ENCODE measurements at regions not wholly inside any gene's neighbourhood (a gene's known extent, or its start where the extent isn't known, plus 50 kb on each side); places are given as distances from the start of the nearest gene placed in this dataset.

DNA sequence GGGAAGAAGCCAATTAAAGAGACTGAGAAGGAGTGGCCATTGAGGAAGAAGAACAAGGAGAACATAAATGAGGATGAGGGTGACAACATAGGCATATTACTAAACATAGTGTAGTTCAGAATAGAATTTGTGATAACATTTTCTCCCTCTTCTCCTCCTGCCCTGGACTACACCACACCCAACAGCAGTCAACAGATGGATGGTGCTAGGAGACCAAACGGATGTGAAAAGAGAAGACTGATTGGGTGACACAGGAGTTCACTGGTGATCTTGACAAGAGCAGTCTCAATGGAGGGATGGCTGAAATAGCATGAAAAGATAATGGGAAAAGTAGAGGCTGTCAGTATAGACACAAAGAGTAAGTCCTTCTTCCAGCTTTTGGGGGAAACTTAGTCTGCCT, 226.5 kb upstream of the FGF13 start:
- POLR2A ChIA-PET: no interaction called here
- DNase-seq (no peak), ATAC-seq (ENCODE audit: low read depth) (no peak)
- Mint-ChIP-seq H3K4me3 (no peak overlapping the region), H3K27me3 (no peaks in the 10 kb centered on the region), H3K4me1 (no peaks in the 10 kb centered on the region), H3K9me3 (no peaks in the 10 kb centered on the region), H3K36me3 (no peaks in the 10 kb centered on the region), H3K27ac (no peak overlapping the region)

DNA sequence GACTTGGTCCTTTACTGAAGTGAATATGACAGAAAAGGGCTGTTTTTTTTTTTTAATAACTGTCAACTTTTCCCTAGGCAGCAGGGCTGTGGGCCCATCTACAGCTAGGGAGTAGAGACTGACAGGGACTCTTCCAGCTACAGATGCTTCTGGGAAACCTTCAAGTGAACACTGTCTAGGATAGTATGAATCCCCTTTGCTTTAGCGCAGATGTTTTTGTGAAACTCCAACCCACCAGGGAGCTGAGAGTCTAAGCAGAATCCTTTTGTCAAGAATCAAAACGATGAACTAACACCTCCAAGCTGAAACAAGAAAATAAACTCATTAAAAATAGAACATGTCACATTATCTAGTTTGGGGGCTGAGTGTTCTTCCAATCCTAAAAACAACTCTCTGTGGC, 219.7 kb upstream of the FGF13 start:
- no peaks in the 10 kb centered on the region for H3K9me3 Mint-ChIP-seq
- H3K27me3 Mint-ChIP-seq: no peaks in the 10 kb centered on the region
- no peaks in the 10 kb centered on the region for H3K36me3 Mint-ChIP-seq
- no peaks in the 10 kb centered on the region for H3K4me1 Mint-ChIP-seq
- H3K27ac Mint-ChIP-seq: no peak overlapping the region
- POLR2A ChIA-PET: no interaction called here
- no peak for ATAC-seq (ENCODE audit: low read depth)
- H3K4me3 Mint-ChIP-seq: no peak overlapping the region
- DNase-seq: no peak

DNA sequence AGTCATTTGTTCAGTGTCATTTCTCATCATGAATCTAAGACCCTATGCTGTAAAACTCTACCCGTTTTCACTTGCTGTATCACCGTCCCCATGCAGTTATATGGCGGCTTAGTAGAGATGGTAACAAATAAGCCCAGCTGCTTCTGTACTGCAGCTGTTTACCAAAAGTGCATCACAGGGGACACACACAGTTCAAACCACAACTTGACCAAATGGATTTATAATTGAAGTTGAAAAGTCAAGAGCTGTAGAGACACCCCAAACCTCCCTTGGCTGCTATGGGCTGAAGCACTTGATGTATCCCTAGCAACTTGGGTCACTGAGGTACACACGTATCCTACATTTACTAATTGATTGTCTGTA, 219.0 kb upstream of the FGF13 start:
- Mint-ChIP-seq H3K27ac (no peak overlapping the region), H3K4me1 (no peaks in the 10 kb centered on the region), H3K36me3 (no peaks in the 10 kb centered on the region), H3K27me3 (no peaks in the 10 kb centered on the region), H3K4me3 (no peak overlapping the region), H3K9me3 (no peaks in the 10 kb centered on the region)
- ATAC-seq (ENCODE audit: low read depth): no peak
- POLR2A ChIA-PET: no interaction called here
- DNase-seq: no peak

DNA sequence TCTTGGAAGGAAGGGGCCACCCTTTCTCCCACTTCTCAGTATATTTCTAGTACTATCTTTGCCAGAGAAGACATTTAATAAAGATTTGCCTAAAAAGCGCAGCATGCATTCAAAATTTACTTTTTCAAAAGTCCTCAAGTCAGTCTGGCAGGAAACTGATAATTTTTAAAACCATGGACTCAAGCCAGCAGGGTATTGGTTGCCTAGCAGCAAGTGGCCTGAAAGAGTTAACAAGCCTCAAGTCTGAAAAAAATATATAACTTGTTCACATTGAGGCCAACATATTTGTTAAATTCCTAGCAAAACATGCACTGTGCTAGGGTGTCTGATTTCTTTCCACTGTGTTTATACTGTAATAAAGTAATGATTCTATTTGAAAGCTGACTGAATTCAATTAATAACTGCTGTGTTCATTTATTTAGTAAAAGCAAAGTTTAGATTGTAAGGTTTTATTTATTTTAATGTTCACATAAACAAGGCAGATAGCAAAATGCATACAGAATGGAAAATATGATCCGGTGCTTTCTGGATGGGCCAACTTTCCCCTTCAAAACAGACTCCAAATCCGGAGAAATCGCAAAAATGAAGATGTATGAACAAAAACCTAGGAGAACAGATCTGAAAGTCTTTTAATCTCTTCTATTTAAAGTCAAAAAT, 218.5 kb upstream of the FGF13 start:
- Mint-ChIP-seq H3K27ac (no peak overlapping the region), H3K27me3 (no peaks in the 10 kb centered on the region), H3K4me3 (no peak overlapping the region), H3K9me3 (no peaks in the 10 kb centered on the region), H3K36me3 (no peaks in the 10 kb centered on the region), H3K4me1 (no peaks in the 10 kb centered on the region)
- no peak for ATAC-seq (ENCODE audit: low read depth)
- no peak for DNase-seq
- POLR2A ChIA-PET: no interaction called here

DNA sequence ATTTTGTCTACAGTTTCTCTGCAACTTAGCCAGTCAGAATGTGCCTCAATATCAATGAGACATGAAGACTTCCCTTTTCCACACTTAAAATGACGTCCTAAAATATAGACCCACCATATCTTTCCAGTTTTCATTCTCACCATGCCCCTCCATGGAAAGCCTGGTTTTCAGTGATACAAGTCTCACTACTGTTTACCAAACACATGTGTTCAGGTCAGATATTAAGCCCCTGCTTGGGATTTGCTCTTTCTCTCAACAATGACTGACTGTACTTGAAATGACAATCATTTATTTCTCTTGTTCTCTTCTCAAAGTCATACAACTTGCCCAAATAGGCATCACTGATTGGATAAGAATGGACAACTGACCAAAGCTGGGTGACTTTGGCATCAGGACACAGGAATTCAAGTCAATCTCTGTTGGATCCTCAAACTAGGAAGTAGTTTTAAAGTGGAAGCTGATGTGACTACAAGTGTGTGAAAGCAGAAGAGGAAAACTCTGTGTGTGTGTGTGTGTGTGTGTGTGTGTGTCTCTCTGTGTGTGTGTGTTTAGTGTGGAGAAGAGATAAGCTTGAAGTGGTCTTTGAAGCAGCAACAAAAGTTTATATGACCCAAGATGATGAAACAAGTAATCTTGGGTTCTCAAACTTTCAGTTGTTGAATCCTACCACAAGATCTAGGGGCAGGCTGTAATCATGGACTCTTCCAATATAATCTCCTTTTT, 217.4 kb upstream of the FGF13 start:
- H3K27ac Mint-ChIP-seq: no peak overlapping the region
- H3K9me3 Mint-ChIP-seq: no peaks in the 10 kb centered on the region
- no peaks in the 10 kb centered on the region for H3K36me3 Mint-ChIP-seq
- POLR2A ChIA-PET: no interaction called here
- H3K27me3 Mint-ChIP-seq: no peaks in the 10 kb centered on the region
- H3K4me1 Mint-ChIP-seq: no peaks in the 10 kb centered on the region
- DNase-seq (no peak), ATAC-seq (ENCODE audit: low read depth) (no peak)
- no peak overlapping the region for H3K4me3 Mint-ChIP-seq

DNA sequence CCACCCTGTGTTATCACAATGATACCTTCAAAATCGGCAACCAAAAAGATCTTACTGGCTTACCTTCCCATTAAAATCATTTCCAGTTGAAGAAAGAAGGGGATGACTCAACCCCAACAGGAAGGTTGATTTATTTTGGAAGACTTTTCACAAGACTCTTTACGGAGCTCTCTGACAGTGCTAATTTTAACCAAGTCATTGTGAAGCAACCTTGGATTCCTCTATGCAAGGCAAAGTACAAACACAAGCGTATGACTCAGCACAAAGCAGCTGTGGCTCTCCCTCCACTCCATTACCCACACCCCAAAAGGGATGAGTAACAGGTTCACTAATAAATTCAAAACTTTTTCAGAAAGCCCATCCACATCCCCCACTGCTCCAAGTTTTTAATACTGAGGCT, 213.8 kb upstream of the FGF13 start:
- no peak for ATAC-seq (ENCODE audit: low read depth)
- Mint-ChIP-seq H3K27me3 (no peaks in the 10 kb centered on the region), H3K4me3 (no peak overlapping the region), H3K4me1 (no peaks in the 10 kb centered on the region), H3K27ac (no peak overlapping the region), H3K9me3 (no peaks in the 10 kb centered on the region), H3K36me3 (no peaks in the 10 kb centered on the region)
- POLR2A ChIA-PET: no interaction called here
- DNase-seq: no peak

DNA sequence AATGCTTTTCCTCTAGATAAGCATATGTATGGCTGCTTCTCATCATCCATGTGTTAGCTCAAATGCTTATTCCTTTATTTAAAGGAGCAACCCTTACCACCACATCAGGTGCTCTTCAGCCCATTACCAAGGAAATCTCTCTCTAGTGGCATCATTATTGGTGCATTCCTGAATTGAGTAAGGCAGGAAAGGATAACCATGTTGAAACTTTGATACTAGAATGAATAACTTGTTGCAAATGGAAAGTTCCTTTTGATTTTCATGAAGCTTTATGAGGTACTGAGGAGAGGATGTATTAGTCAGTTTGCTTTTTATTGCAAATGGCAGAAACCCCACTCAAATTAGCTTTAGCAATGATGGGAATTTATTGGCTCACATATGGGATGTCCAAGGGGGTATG, 212.3 kb upstream of the FGF13 start:
- Mint-ChIP-seq H3K36me3 (no peaks in the 10 kb centered on the region), H3K9me3 (no peaks in the 10 kb centered on the region), H3K4me1 (no peaks in the 10 kb centered on the region), H3K27me3 (no peaks in the 10 kb centered on the region), H3K27ac (no peak overlapping the region), H3K4me3 (no peak overlapping the region)
- ATAC-seq (ENCODE audit: low read depth) (no peak), DNase-seq (no peak)
- POLR2A ChIA-PET: no interaction called here

DNA sequence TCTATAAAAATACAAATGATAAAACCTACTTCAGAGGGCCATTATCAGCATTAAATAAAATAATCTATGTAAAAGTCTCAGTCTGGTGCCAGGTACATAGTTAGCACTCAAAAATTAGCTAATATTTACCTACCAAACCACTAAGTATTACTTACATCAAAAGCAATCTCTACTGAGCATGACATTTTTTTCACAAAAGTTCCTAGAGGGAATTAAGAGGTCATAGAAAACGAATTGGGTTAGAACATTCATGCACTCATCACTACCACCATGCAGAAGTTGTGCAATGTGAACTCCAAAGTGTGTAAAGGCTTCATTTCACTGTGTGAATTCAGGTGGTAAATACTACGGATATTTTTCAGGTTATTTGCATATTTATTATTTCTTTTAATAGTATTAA, 209.5 kb upstream of the FGF13 start:
- no peak overlapping the region for H3K4me3 Mint-ChIP-seq
- H3K36me3 Mint-ChIP-seq: no peaks in the 10 kb centered on the region
- H3K27ac Mint-ChIP-seq: no peak overlapping the region
- H3K9me3 Mint-ChIP-seq: no peaks in the 10 kb centered on the region
- ATAC-seq (ENCODE audit: low read depth) (no peak), DNase-seq (no peak)
- H3K4me1 Mint-ChIP-seq: no peaks in the 10 kb centered on the region
- POLR2A ChIA-PET: no interaction called here
- no peaks in the 10 kb centered on the region for H3K27me3 Mint-ChIP-seq

DNA sequence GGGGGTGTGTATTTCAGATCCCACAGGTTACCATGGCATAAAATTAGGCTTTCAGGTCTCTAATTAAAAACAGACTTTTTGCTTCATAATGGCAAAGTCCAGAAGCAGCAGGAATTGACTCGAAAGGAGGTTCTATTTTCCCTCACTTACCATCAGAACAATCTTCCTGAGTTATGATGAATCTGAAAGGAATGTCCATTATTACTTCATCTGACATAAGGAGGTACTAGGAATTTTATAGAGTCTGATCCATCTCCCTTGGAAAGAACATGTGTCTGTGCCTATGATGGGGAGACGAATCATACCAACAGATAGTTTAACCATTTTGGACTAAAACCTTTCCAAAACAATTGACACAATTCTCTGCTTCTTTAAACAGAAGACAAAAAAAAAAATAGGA, 206.3 kb upstream of the FGF13 start:
- Mint-ChIP-seq H3K36me3 (no peaks in the 10 kb centered on the region), H3K27me3 (no peaks in the 10 kb centered on the region), H3K4me1 (no peaks in the 10 kb centered on the region), H3K27ac (no peak overlapping the region), H3K4me3 (no peak overlapping the region), H3K9me3 (no peaks in the 10 kb centered on the region)
- ATAC-seq (ENCODE audit: low read depth) (no peak), DNase-seq (no peak)
- POLR2A ChIA-PET: no interaction called here

DNA sequence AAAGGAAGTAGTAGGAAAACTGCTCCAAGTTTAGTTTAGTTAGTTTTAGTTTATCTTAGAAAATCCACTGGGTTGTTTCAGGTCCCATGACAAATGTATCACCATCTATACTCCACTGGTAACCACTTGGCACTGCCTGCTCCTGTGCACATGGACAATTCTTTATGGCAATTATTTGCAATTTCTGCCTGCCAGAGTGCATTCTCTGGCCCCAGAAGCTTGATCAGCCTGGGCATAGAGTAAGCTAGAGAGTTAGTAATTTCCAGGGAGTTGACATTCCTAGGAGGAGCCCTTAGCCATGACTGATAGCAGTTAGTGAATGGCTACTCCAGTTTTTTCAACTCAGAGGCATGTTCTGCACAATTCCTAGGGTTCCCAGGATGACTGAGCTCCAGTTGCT, 203.2 kb upstream of the FGF13 start:
- Mint-ChIP-seq H3K4me3 (no peak overlapping the region), H3K4me1 (no peaks in the 10 kb centered on the region), H3K36me3 (no peaks in the 10 kb centered on the region), H3K27ac (no peak overlapping the region), H3K9me3 (no peaks in the 10 kb centered on the region), H3K27me3 (no peaks in the 10 kb centered on the region)
- no peak for ATAC-seq (ENCODE audit: low read depth)
- POLR2A ChIA-PET: no interaction called here
- no peak for DNase-seq

DNA sequence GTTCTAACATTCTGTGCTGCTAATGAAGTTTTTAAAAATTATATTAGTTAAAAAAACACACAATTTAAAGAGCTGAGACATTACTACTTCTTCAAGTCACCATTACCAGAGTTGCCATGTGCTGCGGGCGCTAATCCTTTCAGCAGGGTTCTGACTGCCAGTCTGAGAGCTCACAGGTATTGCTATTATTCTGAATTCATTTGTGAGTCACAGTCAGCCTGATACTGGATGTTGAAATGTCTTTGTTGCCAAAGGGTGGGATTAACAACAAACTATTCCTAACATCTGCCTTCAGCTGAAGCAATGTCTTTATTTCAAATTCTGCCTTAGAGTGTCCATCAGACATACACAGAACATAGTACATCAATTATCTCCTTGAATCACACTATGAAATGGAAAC, 197.1 kb upstream of the FGF13 start:
- DNase-seq (no peak), ATAC-seq (ENCODE audit: low read depth) (no peak)
- no peak overlapping the region for H3K4me3 Mint-ChIP-seq
- H3K9me3 Mint-ChIP-seq: no peaks in the 10 kb centered on the region
- H3K27ac Mint-ChIP-seq: no peak overlapping the region
- POLR2A ChIA-PET: no interaction called here
- H3K36me3 Mint-ChIP-seq: no peaks in the 10 kb centered on the region
- no peaks in the 10 kb centered on the region for H3K4me1 Mint-ChIP-seq
- H3K27me3 Mint-ChIP-seq: no peaks in the 10 kb centered on the region

DNA sequence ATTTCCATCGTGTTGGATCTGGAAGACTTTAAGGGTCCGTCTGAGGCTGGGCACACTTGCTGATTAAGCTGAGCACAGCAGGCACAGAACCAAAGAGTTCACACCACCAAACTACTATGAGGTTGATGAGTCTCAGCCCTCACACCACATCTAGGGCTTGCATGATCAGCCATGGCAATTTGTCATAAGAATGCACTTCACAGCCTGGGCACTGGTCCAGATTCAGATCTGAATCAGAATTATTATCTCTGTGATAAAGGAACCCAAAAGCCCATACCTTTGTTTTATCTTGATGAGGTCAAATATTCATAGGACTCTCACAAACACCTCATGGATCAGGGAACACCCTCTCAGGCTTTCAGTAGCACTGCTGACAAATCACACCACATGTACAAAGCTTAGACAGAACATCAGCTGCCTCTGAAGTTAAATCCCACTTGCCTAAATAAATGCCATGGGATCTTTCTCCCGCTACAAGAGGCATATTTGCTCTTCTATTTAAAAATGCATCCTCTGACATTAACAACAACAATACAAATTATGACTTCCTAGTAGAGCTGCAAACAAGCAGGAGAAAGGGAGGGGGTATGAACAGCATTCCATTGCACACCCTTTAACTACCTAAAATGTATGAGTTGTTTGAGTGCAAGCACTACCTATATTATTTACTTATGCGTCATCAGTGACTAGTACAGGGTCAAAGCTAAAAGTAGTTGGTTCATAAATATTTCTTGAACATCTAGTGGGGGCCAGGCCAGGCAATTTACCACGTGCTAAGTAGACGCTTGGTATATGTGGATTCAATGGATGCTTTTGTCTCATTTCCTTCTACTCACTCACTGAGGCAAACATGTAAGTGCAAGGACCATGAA, 186.3 kb upstream of the FGF13 start:
- POLR2A ChIA-PET: no interaction called here
- DNase-seq: no peak
- no peaks in the 10 kb centered on the region for H3K4me1 Mint-ChIP-seq
- H3K27ac Mint-ChIP-seq: no peak overlapping the region
- ATAC-seq (ENCODE audit: low read depth): no peak
- no peaks in the 10 kb centered on the region for H3K36me3 Mint-ChIP-seq
- no peaks in the 10 kb centered on the region for H3K9me3 Mint-ChIP-seq
- H3K4me3 Mint-ChIP-seq: no peak overlapping the region
- H3K27me3 Mint-ChIP-seq: no peaks in the 10 kb centered on the region

DNA sequence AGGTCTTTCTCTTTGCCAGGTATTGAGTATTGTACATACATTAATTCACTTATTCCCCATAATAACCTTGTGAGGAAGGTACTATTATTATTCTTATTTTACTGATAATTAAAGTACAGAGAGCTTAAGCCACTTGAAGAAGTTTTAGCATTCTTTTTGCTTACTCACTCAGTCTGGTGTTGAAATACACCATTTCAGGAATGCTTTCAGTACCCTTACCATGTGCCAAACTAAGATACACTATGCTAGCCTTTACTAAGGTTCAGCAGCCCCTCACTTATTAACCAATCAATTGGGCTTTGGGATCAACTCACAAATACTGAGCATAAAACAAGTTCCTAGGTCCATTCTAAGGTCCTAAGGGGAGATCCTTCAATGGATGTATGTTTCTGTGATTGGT, 179.0 kb upstream of the FGF13 start:
- Mint-ChIP-seq H3K36me3 (no peaks in the 10 kb centered on the region), H3K27ac (no peak overlapping the region), H3K9me3 (no peaks in the 10 kb centered on the region), H3K27me3 (no peaks in the 10 kb centered on the region), H3K4me3 (no peak overlapping the region), H3K4me1 (no peaks in the 10 kb centered on the region)
- ATAC-seq (ENCODE audit: low read depth): no peak
- POLR2A ChIA-PET: no interaction called here
- DNase-seq: no peak

DNA sequence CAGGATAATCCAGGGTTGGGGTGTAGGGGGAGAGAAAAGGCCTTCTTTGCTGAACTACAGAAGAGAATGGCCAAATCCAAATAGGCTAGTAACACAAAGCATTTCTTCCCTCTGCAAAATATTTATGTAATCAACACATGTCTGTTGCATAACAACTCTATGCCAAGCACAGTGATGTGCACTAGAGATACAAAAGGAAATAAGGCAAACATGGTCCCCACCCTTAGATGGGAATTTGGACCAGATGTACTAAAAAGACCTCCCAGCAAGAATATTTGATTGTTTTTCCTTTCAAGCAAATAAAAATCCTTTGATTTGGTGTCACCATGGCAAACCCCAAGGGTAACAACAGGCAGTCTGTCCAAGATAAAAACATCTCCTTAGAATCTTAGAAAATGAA, 177.6 kb upstream of the FGF13 start:
- no peak overlapping the region for H3K4me3 Mint-ChIP-seq
- no peaks in the 10 kb centered on the region for H3K27me3 Mint-ChIP-seq
- ATAC-seq (ENCODE audit: low read depth) (no peak), DNase-seq (no peak)
- H3K9me3 Mint-ChIP-seq: no peaks in the 10 kb centered on the region
- no peak overlapping the region for H3K27ac Mint-ChIP-seq
- POLR2A ChIA-PET: no interaction called here
- no peaks in the 10 kb centered on the region for H3K4me1 Mint-ChIP-seq
- no peaks in the 10 kb centered on the region for H3K36me3 Mint-ChIP-seq

All from activated naive CD8-positive, alpha-beta T cell treated with anti-CD3 and anti-CD28 coated beads, Interleukin-2, amount 10 ng/mL, durations not matched to agents 7 days and 5 days (primary cell).